ENCODE measurements at regions not wholly inside any gene's neighbourhood (a gene's known extent, or its start where the extent isn't known, plus 50 kb on each side); places are given as distances from the start of the nearest gene placed in this dataset.

- no peak overlapping the region for H3K27ac ChIP-seq
- H3K36me3 ChIP-seq: no peaks in the 10 kb centered on the region
- DNase-seq: no peak
- no peak for TF ChIP-seq CTCF (IDR thresholded peaks at IDR 0.05 in 8 of 11, conservative IDR thresholded peaks at IDR 0.05 in 3 of 11)
- no peak for TF ChIP-seq POLR2A (IDR thresholded peaks at IDR 0.05)
- TF ChIP-seq POLR2AphosphoS5 (IDR thresholded peaks at IDR 0.05): no peak
- H3K4me3 ChIP-seq: no peak overlapping the region
- WGBS, 5 donors: 61 to 77% (median 71%) methylated on average over 1 of the region's 1 CpG
- no peaks in the 10 kb centered on the region for H3K9me3 ChIP-seq
- no peaks in the 10 kb centered on the region for H3K27me3 ChIP-seq (replicated peaks in 1 of 7)
- intact Hi-C loops (cut with DNase I; ENCODE audit: low total_unique reads): no loop called here
- no peaks in the 10 kb centered on the region for H3K4me1 ChIP-seq
Observed at GRCh38 chr1:110283677-110284076, 55.5 kb upstream of the RBM15 start.

- no peak for DNase-seq
- intact Hi-C loops (cut with DNase I; ENCODE audit: low total_unique reads): no loop called here
- no peak overlapping the region for H3K4me3 ChIP-seq
- H3K9me3 ChIP-seq: no peaks in the 10 kb centered on the region
- H3K4me1 ChIP-seq: no peaks in the 10 kb centered on the region
- H3K36me3 ChIP-seq: no peaks in the 10 kb centered on the region
- WGBS, 5 donors: 83 to 95% (median 92%) methylated on average over 4 of the region's 4 CpGs
- H3K27me3 ChIP-seq (replicated peaks in 1 of 7): no peaks in the 10 kb centered on the region
- no peak overlapping the region for H3K27ac ChIP-seq
- TF ChIP-seq POLR2AphosphoS5 (IDR thresholded peaks at IDR 0.05) (no peak), CTCF (IDR thresholded peaks at IDR 0.05 in 8 of 11, conservative IDR thresholded peaks at IDR 0.05 in 3 of 11) (no peak), POLR2A (IDR thresholded peaks at IDR 0.05) (no peak)
Observed at GRCh38 chr1:110285316-110285715, 53.9 kb upstream of the RBM15 start.

- 29 to 47% (median 34%) methylated on average over 2 of the region's 2 CpGs for WGBS, 5 donors
- Histone ChIP-seq H3K27me3 (replicated peaks in 1 of 7) (no peaks in the 10 kb centered on the region), H3K4me1 (peaks cover 0 to 12% (median 0%) of the 10 kb centered on the region in 6 donors), H3K27ac (no peak overlapping the region), H3K36me3 (no peaks in the 10 kb centered on the region), H3K4me3 (no peak overlapping the region), H3K9me3 (no peaks in the 10 kb centered on the region)
- DNase-seq: no peak
- no peak for TF ChIP-seq POLR2AphosphoS5 (IDR thresholded peaks at IDR 0.05)
- no peak for TF ChIP-seq CTCF (IDR thresholded peaks at IDR 0.05 in 8 of 11, conservative IDR thresholded peaks at IDR 0.05 in 3 of 11)
- TF ChIP-seq POLR2A (IDR thresholded peaks at IDR 0.05): no peak
- intact Hi-C loops (cut with DNase I; ENCODE audit: low total_unique reads): no loop called here
Observed at GRCh38 chr1:110286564-110286963, 52.6 kb upstream of the RBM15 start.

GRCh38 chr1:110288111-110288510 is 51.1 kb upstream of the RBM15 start:
- H3K9me3 ChIP-seq: no peaks in the 10 kb centered on the region
- H3K36me3 ChIP-seq: no peaks in the 10 kb centered on the region
- H3K27ac ChIP-seq: no peak overlapping the region
- DNase-seq: no peak
- no peaks in the 10 kb centered on the region for H3K27me3 ChIP-seq (replicated peaks in 1 of 7)
- intact Hi-C loops (cut with DNase I; ENCODE audit: low total_unique reads): no loop called here
- WGBS, 5 donors: 92 to 98% (median 95%) methylated on average over 3 of the region's 3 CpGs
- H3K4me3 ChIP-seq: no peak overlapping the region
- no peak for TF ChIP-seq POLR2AphosphoS5 (IDR thresholded peaks at IDR 0.05)
- TF ChIP-seq POLR2A (IDR thresholded peaks at IDR 0.05): no peak
- no peak for TF ChIP-seq CTCF (IDR thresholded peaks at IDR 0.05 in 8 of 11, conservative IDR thresholded peaks at IDR 0.05 in 3 of 11)
- H3K4me1 ChIP-seq: peaks cover 0 to 27% (median 0%) of the 10 kb centered on the region in 6 donors

Small RNA genes lying in the stretch of these regions (small RNA-seq; reads per million reads assigned to genes)
- gene RF00402: 0 reads per million in 4 donors
